RWPE1 (cell line): ENCODE measurements at regions not wholly inside any gene's neighbourhood (a gene's known extent, or its start where the extent isn't known, plus 50 kb on each side); places are given as distances from the start of the nearest gene placed in this dataset.
A peak's percentile ranks its signal among the peaks of the same experiment; 100 is the strongest.

Experiments used
- CTCF ChIA-PET: fragments of 350-600 bp; sonication (Branson Sonifier 250); formaldehyde crosslinking; extraction: SDS; loops from one replicate; lab custom pipeline; 2021; lab: Yijun Ruan, JAX
- POLR2A ChIA-PET: fragments of 400-600 bp; formaldehyde crosslinking; extraction: SDS; loops from one replicate; lab custom pipeline; 2020; ENCODE audit warnings: antibody characterized with exemption; ENCODE audit not compliant: low non-redundant PET; lab: Yijun Ruan, JAX
- DNase-seq: peaks from one replicate; pipeline ENCODE4 v3.0.0; 2012; ENCODE audit warnings: low spot score
- H3K27ac ChIP-seq: fragments of 450-650 bp; 2 replicates; pipeline ENCODE4 v1.5.1; 2017
- TF ChIP-seq, protein P1 (sequence below): fragments of 450-650 bp; conservative IDR thresholded peaks from 2 replicates; pipeline ENCODE4 v1.5.1; 2017; ENCODE audit warnings: low read depth, mild to moderate bottlenecking

GRCh38 chr2:57615855-57616556, 430.6 kb upstream of the VRK2 start:
- ChIA-PET CTCF (interaction anchor here (0.7 kb wide), 1 partner anchor 474 kb away, joined by 7 read pairs; no protein-coding TSS in a partner anchor), POLR2A (no interaction called here)
- no peak overlapping the region for H3K27ac ChIP-seq
- no peak for DNase-seq
- TF ChIP-seq, protein P1, sequence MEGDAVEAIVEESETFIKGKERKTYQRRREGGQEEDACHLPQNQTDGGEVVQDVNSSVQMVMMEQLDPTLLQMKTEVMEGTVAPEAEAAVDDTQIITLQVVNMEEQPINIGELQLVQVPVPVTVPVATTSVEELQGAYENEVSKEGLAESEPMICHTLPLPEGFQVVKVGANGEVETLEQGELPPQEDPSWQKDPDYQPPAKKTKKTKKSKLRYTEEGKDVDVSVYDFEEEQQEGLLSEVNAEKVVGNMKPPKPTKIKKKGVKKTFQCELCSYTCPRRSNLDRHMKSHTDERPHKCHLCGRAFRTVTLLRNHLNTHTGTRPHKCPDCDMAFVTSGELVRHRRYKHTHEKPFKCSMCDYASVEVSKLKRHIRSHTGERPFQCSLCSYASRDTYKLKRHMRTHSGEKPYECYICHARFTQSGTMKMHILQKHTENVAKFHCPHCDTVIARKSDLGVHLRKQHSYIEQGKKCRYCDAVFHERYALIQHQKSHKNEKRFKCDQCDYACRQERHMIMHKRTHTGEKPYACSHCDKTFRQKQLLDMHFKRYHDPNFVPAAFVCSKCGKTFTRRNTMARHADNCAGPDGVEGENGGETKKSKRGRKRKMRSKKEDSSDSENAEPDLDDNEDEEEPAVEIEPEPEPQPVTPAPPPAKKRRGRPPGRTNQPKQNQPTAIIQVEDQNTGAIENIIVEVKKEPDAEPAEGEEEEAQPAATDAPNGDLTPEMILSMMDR, result no peak

DNA sequence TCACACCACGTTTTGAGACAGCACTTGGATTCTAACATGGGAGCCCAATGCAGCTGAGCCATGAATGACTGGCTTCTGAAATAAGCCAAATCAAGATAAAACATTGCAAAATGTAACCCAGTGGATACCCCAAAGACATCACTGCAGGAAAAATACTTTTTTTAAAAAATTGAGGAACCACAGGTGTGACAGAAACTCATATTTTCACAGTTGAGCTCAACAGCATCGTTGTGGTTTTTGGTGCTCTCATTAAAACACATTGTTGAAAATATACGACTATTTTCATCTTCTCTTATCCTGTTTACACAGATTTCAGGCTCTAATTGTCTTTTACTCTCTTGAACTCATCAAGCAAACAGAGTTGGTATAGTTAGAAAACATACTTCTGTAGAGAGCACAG, 429.3 kb upstream of the VRK2 start:
- POLR2A ChIA-PET, result no interaction called here
- CTCF ChIA-PET, result no interaction called here
- no peak for DNase-seq
- TF ChIP-seq, protein P1, result no peak
- no peak overlapping the region for H3K27ac ChIP-seq

DNA sequence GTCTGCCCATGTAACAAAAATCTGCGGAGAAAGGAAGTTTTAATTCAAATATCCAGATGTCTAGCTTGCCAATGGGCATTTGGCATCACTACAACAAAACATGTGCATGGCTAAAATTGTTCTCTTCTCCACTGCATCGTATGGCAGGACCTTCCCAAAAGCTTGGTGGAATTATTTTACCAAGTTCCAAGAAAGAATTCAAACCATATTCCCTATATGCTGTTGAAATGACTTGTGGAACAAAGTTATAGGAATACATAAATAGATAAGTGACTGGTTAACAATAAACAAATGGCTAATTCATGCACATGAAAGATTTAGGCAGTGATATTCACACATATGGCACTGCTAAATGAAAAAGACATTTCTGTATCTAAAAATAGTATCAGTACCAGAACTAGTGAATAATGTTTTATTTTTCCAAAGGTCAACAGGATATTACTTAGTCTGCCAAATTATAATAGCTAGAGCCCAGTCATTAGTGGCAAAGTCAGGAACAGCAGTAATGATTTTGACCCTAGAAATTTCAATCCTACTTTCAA, 425.4 kb upstream of the VRK2 start:
- CTCF ChIA-PET, result no interaction called here
- TF ChIP-seq, protein P1, result 0 out of 2 replicates have a peak, but pooled peaks have one; percentile 5
- DNase-seq, result no peak
- POLR2A ChIA-PET, result no interaction called here
- no peak overlapping the region for H3K27ac ChIP-seq

DNA sequence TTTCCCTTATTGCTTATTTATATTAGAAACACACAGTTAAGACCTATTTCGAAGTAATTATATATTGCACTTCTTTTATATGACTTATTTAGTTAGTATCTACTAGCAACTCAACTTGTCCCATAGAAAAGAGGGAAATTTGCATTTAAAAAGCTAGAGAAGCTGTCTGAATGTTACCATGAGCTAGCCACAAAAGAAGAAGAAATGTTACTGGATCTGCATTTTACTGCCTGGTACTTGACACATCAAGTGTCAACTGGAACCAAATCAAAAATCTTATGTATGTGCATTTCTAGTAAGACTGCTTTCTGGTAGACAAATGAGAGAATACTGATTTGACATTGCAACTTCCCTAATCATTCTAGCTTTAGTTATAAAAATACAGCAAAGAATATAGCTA, 424.6 kb upstream of the VRK2 start:
- ChIA-PET CTCF (interaction anchor here (0.6 kb wide), 2 partner anchors 664 to 755 kb away, joined by 3 read pairs; no protein-coding TSS in a partner anchor), POLR2A (no interaction called here)
- TF ChIP-seq, protein P1, result no peak
- DNase-seq, result no peak
- no peak overlapping the region for H3K27ac ChIP-seq

DNA sequence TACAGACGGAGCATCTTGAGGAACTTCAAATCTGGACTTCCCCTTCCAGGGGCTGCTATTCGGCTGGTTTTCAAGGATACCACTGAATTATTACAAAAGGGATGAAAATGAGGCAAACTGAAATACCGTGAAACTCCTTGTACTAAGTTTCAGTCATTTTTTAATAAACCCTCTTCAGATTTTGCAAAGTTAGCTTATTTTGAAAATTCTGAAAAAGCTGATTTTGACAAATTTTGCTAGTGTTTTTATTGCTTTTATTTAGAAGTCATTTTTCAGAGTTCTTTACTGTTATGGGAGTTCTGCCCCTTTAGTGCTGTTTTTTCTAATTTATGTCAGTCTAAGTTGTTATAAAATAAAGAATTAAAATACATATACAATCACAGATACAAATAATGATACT, 390.4 kb upstream of the VRK2 start:
- TF ChIP-seq, protein P1, result no peak
- CTCF ChIA-PET, result no interaction called here

GRCh38 chr2:57669570-57669969, 377.0 kb upstream of the VRK2 start:
- CTCF ChIA-PET, result no interaction called here
- TF ChIP-seq, protein P1, result no peak
- no peak for DNase-seq
- POLR2A ChIA-PET, result no interaction called here
- no peak overlapping the region for H3K27ac ChIP-seq

More for the DNA sequence above, 390.4 kb upstream of the VRK2 start:
- POLR2A ChIA-PET, result no interaction called here
- DNase-seq, result no peak
- no peak overlapping the region for H3K27ac ChIP-seq
